ENCODE measurements at regions not wholly inside any gene's neighbourhood (a gene's known extent, or its start where the extent isn't known, plus 50 kb on each side); places are given as distances from the start of the nearest gene placed in this dataset.

DNA sequence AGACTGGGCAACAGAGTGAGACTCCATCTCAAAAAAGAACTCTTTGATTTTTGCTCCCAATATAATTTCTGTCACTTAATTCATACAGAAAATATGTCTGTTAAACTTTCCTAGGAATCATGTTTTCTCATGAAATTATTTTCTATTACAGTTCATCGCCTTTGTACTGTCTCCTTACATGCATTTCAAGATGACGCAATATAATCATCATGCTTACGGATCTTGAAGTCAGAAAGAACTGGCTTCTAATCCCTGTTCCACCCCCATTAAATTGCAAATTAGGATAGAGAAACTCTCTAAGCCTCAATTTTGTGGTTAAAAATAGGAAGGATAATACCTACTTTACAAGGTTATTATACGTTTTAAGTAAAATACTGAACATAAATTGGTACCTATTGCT lies 467.6 kb upstream of the SMIM21 start:
- H3K27ac ChIP-seq (replicated peaks): no peak overlapping the region
- TF ChIP-seq, protein P1, sequence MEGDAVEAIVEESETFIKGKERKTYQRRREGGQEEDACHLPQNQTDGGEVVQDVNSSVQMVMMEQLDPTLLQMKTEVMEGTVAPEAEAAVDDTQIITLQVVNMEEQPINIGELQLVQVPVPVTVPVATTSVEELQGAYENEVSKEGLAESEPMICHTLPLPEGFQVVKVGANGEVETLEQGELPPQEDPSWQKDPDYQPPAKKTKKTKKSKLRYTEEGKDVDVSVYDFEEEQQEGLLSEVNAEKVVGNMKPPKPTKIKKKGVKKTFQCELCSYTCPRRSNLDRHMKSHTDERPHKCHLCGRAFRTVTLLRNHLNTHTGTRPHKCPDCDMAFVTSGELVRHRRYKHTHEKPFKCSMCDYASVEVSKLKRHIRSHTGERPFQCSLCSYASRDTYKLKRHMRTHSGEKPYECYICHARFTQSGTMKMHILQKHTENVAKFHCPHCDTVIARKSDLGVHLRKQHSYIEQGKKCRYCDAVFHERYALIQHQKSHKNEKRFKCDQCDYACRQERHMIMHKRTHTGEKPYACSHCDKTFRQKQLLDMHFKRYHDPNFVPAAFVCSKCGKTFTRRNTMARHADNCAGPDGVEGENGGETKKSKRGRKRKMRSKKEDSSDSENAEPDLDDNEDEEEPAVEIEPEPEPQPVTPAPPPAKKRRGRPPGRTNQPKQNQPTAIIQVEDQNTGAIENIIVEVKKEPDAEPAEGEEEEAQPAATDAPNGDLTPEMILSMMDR (IDR thresholded peaks at IDR 0.05; ENCODE audit: insufficient read depth, low read length): no peak
- TF ChIP-seq, protein P2, sequence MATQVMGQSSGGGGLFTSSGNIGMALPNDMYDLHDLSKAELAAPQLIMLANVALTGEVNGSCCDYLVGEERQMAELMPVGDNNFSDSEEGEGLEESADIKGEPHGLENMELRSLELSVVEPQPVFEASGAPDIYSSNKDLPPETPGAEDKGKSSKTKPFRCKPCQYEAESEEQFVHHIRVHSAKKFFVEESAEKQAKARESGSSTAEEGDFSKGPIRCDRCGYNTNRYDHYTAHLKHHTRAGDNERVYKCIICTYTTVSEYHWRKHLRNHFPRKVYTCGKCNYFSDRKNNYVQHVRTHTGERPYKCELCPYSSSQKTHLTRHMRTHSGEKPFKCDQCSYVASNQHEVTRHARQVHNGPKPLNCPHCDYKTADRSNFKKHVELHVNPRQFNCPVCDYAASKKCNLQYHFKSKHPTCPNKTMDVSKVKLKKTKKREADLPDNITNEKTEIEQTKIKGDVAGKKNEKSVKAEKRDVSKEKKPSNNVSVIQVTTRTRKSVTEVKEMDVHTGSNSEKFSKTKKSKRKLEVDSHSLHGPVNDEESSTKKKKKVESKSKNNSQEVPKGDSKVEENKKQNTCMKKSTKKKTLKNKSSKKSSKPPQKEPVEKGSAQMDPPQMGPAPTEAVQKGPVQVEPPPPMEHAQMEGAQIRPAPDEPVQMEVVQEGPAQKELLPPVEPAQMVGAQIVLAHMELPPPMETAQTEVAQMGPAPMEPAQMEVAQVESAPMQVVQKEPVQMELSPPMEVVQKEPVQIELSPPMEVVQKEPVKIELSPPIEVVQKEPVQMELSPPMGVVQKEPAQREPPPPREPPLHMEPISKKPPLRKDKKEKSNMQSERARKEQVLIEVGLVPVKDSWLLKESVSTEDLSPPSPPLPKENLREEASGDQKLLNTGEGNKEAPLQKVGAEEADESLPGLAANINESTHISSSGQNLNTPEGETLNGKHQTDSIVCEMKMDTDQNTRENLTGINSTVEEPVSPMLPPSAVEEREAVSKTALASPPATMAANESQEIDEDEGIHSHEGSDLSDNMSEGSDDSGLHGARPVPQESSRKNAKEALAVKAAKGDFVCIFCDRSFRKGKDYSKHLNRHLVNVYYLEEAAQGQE (IDR thresholded peaks at IDR 0.05; ENCODE audit: insufficient replicate concordance, low read depth): no peak
- TF ChIP-seq POLR2AphosphoS5 (IDR thresholded peaks at IDR 0.05; ENCODE audit: low read depth) (no peak), GABPA (IDR thresholded peaks at IDR 0.05; ENCODE audit: low read depth) (no peak), SPI1 (IDR thresholded peaks at IDR 0.05; ENCODE audit: borderline replicate concordance, low read depth) (no peak)
- no peaks in the 10 kb centered on the region for H3K27me3 ChIP-seq (ENCODE audit: insufficient read depth, poor library complexity, severe bottlenecking)
- DNase-seq (ENCODE audit: low read depth in 1 of 2, low spot score in 1 of 2): no peak
- no peak overlapping the region for H3K4me3 ChIP-seq (replicated peaks; ENCODE audit: insufficient read depth, low read length)

DNA sequence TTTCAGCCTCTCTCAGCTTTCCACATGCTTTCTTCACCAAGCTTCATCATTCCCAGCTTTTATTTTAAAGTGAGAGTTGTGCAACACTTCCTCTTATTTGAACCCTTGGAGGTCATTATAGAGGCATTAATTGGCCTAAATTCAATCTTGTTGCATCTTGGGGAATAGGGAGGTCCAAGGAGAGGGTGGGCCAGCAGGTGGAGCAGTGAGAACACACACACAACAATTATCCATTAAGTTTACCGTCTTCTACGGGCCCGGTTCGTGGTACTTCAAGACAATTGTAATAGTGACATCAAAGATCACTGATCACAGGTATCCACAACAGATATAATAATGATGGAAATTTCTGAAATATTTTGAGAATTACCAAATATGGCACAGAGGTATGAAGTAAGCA lies 457.2 kb upstream of the SMIM21 start:
- H3K27ac ChIP-seq (replicated peaks): no peak overlapping the region
- peaks cover 3% of the 10 kb centered on the region for H3K27me3 ChIP-seq (ENCODE audit: insufficient read depth, poor library complexity, severe bottlenecking)
- DNase-seq (ENCODE audit: low read depth in 1 of 2, low spot score in 1 of 2): peak in 1 of 2 experiments; percentile 4
- TF ChIP-seq, protein P1 (IDR thresholded peaks at IDR 0.05; ENCODE audit: insufficient read depth, low read length): no peak
- TF ChIP-seq SPI1 (IDR thresholded peaks at IDR 0.05; ENCODE audit: borderline replicate concordance, low read depth) (no peak), POLR2AphosphoS5 (IDR thresholded peaks at IDR 0.05; ENCODE audit: low read depth) (no peak), GABPA (IDR thresholded peaks at IDR 0.05; ENCODE audit: low read depth) (no peak)
- TF ChIP-seq, protein P2 (IDR thresholded peaks at IDR 0.05; ENCODE audit: insufficient replicate concordance, low read depth): no peak
- H3K4me3 ChIP-seq (replicated peaks; ENCODE audit: insufficient read depth, low read length): no peak overlapping the region

DNA sequence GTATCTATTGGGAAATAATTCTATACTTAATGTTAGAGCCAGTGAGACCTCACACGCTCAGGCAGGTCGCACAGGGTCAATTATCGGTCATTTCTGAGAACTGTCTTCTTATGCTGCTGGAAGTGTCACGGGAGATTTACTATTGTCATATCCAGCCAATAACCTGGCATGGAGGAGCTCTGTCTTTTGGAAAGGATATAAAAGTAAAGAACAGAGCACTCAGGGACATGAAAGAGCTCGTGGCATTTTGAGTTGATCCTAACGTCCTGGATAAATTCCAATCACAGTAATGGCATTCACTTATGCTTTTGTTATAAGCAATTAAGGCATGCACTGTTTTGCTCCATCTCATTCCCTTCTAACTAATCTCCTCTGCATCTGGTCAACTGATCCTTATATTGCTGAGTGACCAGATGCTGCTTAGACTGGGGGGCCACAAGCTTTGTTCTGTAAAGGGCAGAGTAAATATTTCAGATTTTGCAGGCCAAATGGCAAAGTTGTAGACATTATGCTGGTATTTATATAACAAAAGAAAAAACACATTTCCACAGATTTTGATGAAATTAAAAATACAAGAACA lies 453.5 kb upstream of the SMIM21 start:
- TF ChIP-seq GABPA (IDR thresholded peaks at IDR 0.05; ENCODE audit: low read depth) (no peak), SPI1 (IDR thresholded peaks at IDR 0.05; ENCODE audit: borderline replicate concordance, low read depth) (no peak), POLR2AphosphoS5 (IDR thresholded peaks at IDR 0.05; ENCODE audit: low read depth) (no peak)
- TF ChIP-seq, protein P1 (IDR thresholded peaks at IDR 0.05; ENCODE audit: insufficient read depth, low read length): no peak
- TF ChIP-seq, protein P2 (IDR thresholded peaks at IDR 0.05; ENCODE audit: insufficient replicate concordance, low read depth): no peak
- Histone ChIP-seq H3K4me3 (replicated peaks; ENCODE audit: insufficient read depth, low read length) (no peak overlapping the region), H3K27me3 (ENCODE audit: insufficient read depth, poor library complexity, severe bottlenecking) (peaks cover 3% of the 10 kb centered on the region), H3K27ac (replicated peaks) (no peak overlapping the region)
- no peak for DNase-seq (ENCODE audit: low read depth in 1 of 2, low spot score in 1 of 2)

Measured in HL-60 (cell line).